HCT116 (cell line): ENCODE measurements at regions not wholly inside any gene's neighbourhood (a gene's known extent, or its start where the extent isn't known, plus 50 kb on each side); places are given as distances from the start of the nearest gene placed in this dataset.

Experiments
- ATAC-seq: fragments of 200-7000 bp; cut with Tn5 transposase; 2 replicates; pipeline ENCODE4 v1.9.1; 2020; ENCODE audit warnings: mild to moderate bottlenecking, moderate library complexity
- BruUV-seq: library from RNA; stranded (reverse); fragments of 400-500 nt; replicated peaks from 2 replicates; lab custom pipeline; 2021; lab: Mats Ljungman, UMichigan
- CTCF ChIA-PET: fragments of 300-600 bp; sonication (Branson Sonifier 250); formaldehyde crosslinking; loops from one replicate; lab custom pipeline; 2021; ENCODE audit warnings: antibody characterized with exemption; lab: Charles Lee
- POLR2A ChIA-PET: fragments of 300-600, 350-600 bp; sonication (Branson Sonifier 250); formaldehyde crosslinking; loops from one replicate; lab custom pipeline; 2021; ENCODE audit warnings: antibody characterized with exemption; lab: Charles Lee
- RAD21 ChIA-PET, 2 experiments: fragments of 300-600 bp; sonication (Branson Sonifier 250); formaldehyde crosslinking; loops; one replicate each; lab custom pipeline; 2023; ENCODE audit warnings: low total read pairs in 2 of 2; ENCODE audit not compliant: uncharacterized antibody in 2 of 2, unreplicated experiment in 2 of 2, low non-redundant PET in 1 of 2; lab: Charles Lee
- DNase-seq: peaks from one replicate; pipeline ENCODE4 v3.0.0-alpha.2; 2010; ENCODE audit warnings: low read depth, low spot score
- H2AFZ ChIP-seq: fragments of 200-600 bp; shearing (Covaris generic), sonication (generic); 2 replicates; pipeline ENCODE4 v1.6.1; 2017; ENCODE audit warnings: low read depth, mixed run types, mixed read lengths, antibody characterized with exemption, low read length; ENCODE audit not compliant: poor library complexity, severe bottlenecking
- H3K27ac ChIP-seq: 2 replicates; pipeline ENCODE4 v1.5.1; 2012; ENCODE audit warnings: low read depth, low read length
- H3K27me3 ChIP-seq: fragments of 200-600 bp; sonication (generic); 2 replicates; pipeline ENCODE4 v1.6.1; 2016; ENCODE audit warnings: mixed run types, low read length, mixed read lengths; ENCODE audit not compliant: insufficient read depth
- H3K36me3 ChIP-seq, 2 experiments: fragments of 200-500 bp in 1 of 2; fragments of 200-600 bp in 1 of 2; sonication (Bioruptor generic) in 1 of 2; sonication (generic) in 1 of 2; 2 replicates each; pipeline versions ENCODE4 v1.5.1 to v1.6.1; 2014 to 2016; ENCODE audit warnings: low read length in 2 of 2, inconsistent platforms in 1 of 2, mixed read lengths in 1 of 2, mixed run types in 1 of 2; ENCODE audit not compliant: insufficient read depth in 2 of 2, control insufficient read depth in 1 of 2
- H3K4me1 ChIP-seq, 2 experiments: fragments of 200-600 bp in 1 of 2; sonication (generic) in 1 of 2; 2 replicates each; pipeline versions ENCODE4 v1.5.1 to v1.6.1; 2012 to 2017; ENCODE audit warnings: low read length in 2 of 2, inconsistent platforms in 1 of 2, mild to moderate bottlenecking in 1 of 2, mixed read lengths in 1 of 2, mixed run types in 1 of 2, moderate library complexity in 1 of 2; ENCODE audit not compliant: insufficient read depth in 2 of 2, control insufficient read depth in 1 of 2
- H3K4me2 ChIP-seq: fragments of 200-600 bp; sonication (generic); 2 replicates; pipeline ENCODE4 v1.6.1; 2017; ENCODE audit warnings: mixed run types, low read length, mixed read lengths
- H3K4me3 ChIP-seq, 2 experiments: fragments of 200-600 bp in 1 of 2; sonication (generic) in 1 of 2; replicated peaks in 1 of 2; 2 replicates each; pipeline ENCODE4 v1.5.1; 2011 to 2016; ENCODE audit warnings: low read length in 2 of 2, control low read depth in 1 of 2, low read depth in 1 of 2, mild to moderate bottlenecking in 1 of 2, mixed read lengths in 1 of 2, mixed run types in 1 of 2
- H3K79me2 ChIP-seq: fragments of 200-600 bp; sonication (generic); 2 replicates; pipeline ENCODE4 v1.6.1; 2017; ENCODE audit warnings: mild to moderate bottlenecking, mixed run types, low read length, moderate library complexity, mixed read lengths; ENCODE audit not compliant: insufficient read depth
- H3K9ac ChIP-seq: fragments of 200-600 bp; sonication (generic); 2 replicates; pipeline ENCODE4 v1.6.1; 2016; ENCODE audit warnings: low read length, mixed read lengths
- H3K9me2 ChIP-seq: fragments of 200-600 bp; sonication (generic), shearing (Covaris generic); 2 replicates; pipeline ENCODE4 v1.6.1; 2017; ENCODE audit warnings: mixed run types, mild to moderate bottlenecking, moderate library complexity; ENCODE audit not compliant: insufficient read depth
- H3K9me3 ChIP-seq, 2 experiments: fragments of 200-500 bp in 1 of 2; fragments of 200-600 bp in 1 of 2; sonication (Bioruptor generic) in 1 of 2; sonication (generic) in 1 of 2; 2 replicates each; pipeline ENCODE4 v1.6.1; 2014 to 2017; ENCODE audit warnings: low read length in 2 of 2, mixed read lengths in 2 of 2, inconsistent platforms in 1 of 2, low read depth in 1 of 2, mild to moderate bottlenecking in 1 of 2, mixed run types in 1 of 2, moderate library complexity in 1 of 2; ENCODE audit not compliant: control insufficient read depth in 1 of 2, insufficient read depth in 1 of 2
- H4K20me1 ChIP-seq: fragments of 200-600 bp; sonication (generic), shearing (Covaris generic); 2 replicates; pipeline ENCODE4 v1.6.1; 2017; ENCODE audit warnings: mixed run types, mild to moderate bottlenecking, moderate library complexity; ENCODE audit not compliant: insufficient read depth
- CBX3 ChIP-seq: IDR thresholded peaks from 2 replicates; pipeline ENCODE4 v1.6.1; 2012; ENCODE audit warnings: low read depth
- EGR1 ChIP-seq: IDR thresholded peaks from 2 replicates; pipeline ENCODE4 v1.6.1; 2012; ENCODE audit warnings: low read depth
- ELF1 ChIP-seq: IDR thresholded peaks from 2 replicates; pipeline ENCODE4 v1.6.1; 2012; ENCODE audit warnings: low read depth, borderline replicate concordance
- FOSL1 ChIP-seq: IDR thresholded peaks from 2 replicates; pipeline ENCODE4 v1.6.1; 2012; ENCODE audit warnings: low read depth
- JUND ChIP-seq: IDR thresholded peaks from 2 replicates; pipeline ENCODE4 v1.6.1; 2012
- SP1 ChIP-seq: IDR thresholded peaks from 2 replicates; pipeline ENCODE4 v1.6.1; 2012; ENCODE audit warnings: low read depth
- TCF7L2 ChIP-seq: IDR thresholded peaks from 2 replicates; pipeline ENCODE4 v1.7.0; 2011; ENCODE audit warnings: borderline replicate concordance, inconsistent platforms; ENCODE audit not compliant: insufficient read depth, insufficient read length; ENCODE audit errors: extremely low read depth
- YY1 ChIP-seq: IDR thresholded peaks from 2 replicates; pipeline ENCODE4 v1.6.1; 2011; ENCODE audit warnings: low read length, low read depth, moderate library complexity, mild to moderate bottlenecking; ENCODE audit not compliant: insufficient replicate concordance; ENCODE audit errors: extremely low read depth
- ZNF274 ChIP-seq: fragments of 200-500 bp; sonication (Bioruptor generic); IDR thresholded peaks from 2 replicates; pipeline ENCODE4 v1.6.1; 2014; ENCODE audit warnings: mild to moderate bottlenecking, low read depth, low read length, inconsistent platforms
- intact Hi-C: fragments of 100-400 bp; cut with micrococcal nuclease; formaldehyde crosslinking; loops from 2 replicates; pipeline ENCODE4 v1.10.0; 2022
- TF ChIP-seq, protein P1 (sequence below): IDR thresholded peaks from 2 replicates; pipeline ENCODE4 v1.6.1; 2012; ENCODE audit warnings: low read depth
- TF ChIP-seq, protein P2 (sequence below): IDR thresholded peaks from 2 replicates; pipeline ENCODE4 v1.6.1; 2012

DNA sequence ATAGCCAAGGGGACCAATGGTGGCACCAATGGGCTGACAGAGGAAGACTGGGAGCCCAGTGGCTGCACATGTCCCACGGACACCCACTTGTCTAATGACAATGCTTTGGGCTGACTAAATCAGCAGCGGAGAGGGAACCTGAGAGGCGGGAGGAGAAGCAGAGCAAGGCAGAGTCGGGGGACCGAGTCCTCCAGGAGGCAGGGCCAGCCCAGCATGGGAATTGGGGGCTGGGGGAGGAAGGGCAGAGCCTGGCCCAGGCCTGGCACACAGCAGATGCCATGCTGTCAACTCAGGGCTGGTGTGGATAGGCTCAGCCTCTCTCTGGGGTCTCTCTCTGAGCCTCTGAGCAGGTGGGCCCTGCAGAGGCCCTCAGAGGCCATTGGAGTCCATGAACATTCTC is 78.4 kb upstream of the KLF13 start:
- TF ChIP-seq ELF1: no peak
- TF ChIP-seq ZNF274: no peak
- TF ChIP-seq, protein P1, sequence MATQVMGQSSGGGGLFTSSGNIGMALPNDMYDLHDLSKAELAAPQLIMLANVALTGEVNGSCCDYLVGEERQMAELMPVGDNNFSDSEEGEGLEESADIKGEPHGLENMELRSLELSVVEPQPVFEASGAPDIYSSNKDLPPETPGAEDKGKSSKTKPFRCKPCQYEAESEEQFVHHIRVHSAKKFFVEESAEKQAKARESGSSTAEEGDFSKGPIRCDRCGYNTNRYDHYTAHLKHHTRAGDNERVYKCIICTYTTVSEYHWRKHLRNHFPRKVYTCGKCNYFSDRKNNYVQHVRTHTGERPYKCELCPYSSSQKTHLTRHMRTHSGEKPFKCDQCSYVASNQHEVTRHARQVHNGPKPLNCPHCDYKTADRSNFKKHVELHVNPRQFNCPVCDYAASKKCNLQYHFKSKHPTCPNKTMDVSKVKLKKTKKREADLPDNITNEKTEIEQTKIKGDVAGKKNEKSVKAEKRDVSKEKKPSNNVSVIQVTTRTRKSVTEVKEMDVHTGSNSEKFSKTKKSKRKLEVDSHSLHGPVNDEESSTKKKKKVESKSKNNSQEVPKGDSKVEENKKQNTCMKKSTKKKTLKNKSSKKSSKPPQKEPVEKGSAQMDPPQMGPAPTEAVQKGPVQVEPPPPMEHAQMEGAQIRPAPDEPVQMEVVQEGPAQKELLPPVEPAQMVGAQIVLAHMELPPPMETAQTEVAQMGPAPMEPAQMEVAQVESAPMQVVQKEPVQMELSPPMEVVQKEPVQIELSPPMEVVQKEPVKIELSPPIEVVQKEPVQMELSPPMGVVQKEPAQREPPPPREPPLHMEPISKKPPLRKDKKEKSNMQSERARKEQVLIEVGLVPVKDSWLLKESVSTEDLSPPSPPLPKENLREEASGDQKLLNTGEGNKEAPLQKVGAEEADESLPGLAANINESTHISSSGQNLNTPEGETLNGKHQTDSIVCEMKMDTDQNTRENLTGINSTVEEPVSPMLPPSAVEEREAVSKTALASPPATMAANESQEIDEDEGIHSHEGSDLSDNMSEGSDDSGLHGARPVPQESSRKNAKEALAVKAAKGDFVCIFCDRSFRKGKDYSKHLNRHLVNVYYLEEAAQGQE: no peak
- no peak for TF ChIP-seq TCF7L2
- TF ChIP-seq, all 23 proteins: peak for 0
- Histone ChIP-seq H3K4me2 (no peak overlapping the region), H3K9me2 (no peaks in the 10 kb centered on the region), H3K4me3 (no peak overlapping the region), H2AFZ (no peak overlapping the region), H3K4me1 (no peaks in the 10 kb centered on the region), H3K79me2 (no peaks in the 10 kb centered on the region), H3K36me3 (no peaks in the 10 kb centered on the region), H3K9ac (no peak overlapping the region), H3K27me3 (peaks cover 6% of the 10 kb centered on the region; the same call in 1 of the 2 replicates), H4K20me1 (no peaks in the 10 kb centered on the region), H3K27ac (no peak overlapping the region), H3K9me3 (no peaks in the 10 kb centered on the region)
- DNase-seq (no peak), ATAC-seq (no peak)
- intact Hi-C loops: no loop called here
- no TSS peak for BruUV-seq
- ChIA-PET CTCF (no interaction called here), RAD21 (no interaction called here), POLR2A (no interaction called here)

DNA sequence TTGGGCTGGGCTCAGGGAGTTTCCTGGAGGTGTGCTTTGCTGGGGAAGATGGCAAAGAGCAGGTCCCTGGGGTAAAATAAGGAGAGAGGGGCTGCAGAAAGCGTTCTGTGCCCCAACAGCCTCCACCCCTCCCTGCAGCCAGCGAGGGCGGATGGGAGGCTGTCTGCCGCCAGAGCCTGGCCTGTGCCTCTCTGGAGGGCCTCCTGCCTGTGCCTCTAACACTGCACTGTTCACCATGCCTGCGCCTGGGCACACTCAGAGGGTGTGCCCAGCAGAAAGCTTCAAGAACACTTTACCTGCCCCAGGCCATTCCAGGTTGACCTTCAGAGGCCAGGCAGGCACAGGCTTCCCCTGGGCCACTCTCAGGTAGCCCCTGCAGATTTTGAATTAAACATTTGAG is 77.7 kb upstream of the KLF13 start:
- Histone ChIP-seq H3K27me3 (peaks cover 3% of the 10 kb centered on the region; the same call in 1 of the 2 replicates), H2AFZ (no peak overlapping the region), H3K9ac (no peak overlapping the region), H4K20me1 (no peaks in the 10 kb centered on the region), H3K4me3 (no peak overlapping the region), H3K4me1 (no peaks in the 10 kb centered on the region), H3K79me2 (no peaks in the 10 kb centered on the region), H3K9me2 (no peaks in the 10 kb centered on the region), H3K27ac (no peak overlapping the region), H3K36me3 (no peaks in the 10 kb centered on the region), H3K9me3 (no peaks in the 10 kb centered on the region), H3K4me2 (no peak overlapping the region)
- TF ChIP-seq EGR1 (no peak), FOSL1 (no peak), JUND (no peak), YY1 (no peak), SP1 (no peak), CBX3 (no peak)
- TF ChIP-seq, protein P2, sequence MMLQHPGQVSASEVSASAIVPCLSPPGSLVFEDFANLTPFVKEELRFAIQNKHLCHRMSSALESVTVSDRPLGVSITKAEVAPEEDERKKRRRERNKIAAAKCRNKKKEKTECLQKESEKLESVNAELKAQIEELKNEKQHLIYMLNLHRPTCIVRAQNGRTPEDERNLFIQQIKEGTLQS: no peak
- ATAC-seq (no peak), DNase-seq (no peak)
- ChIA-PET CTCF (no interaction called here), POLR2A (no interaction called here), RAD21 (no interaction called here)
- BruUV-seq: no TSS peak
- intact Hi-C loops: no loop called here
